Hepatocyte (in vitro differentiated cells): ENCODE measurements at regions not wholly inside any gene's neighbourhood (a gene's known extent, or its start where the extent isn't known, plus 50 kb on each side); places are given as distances from the start of the nearest gene placed in this dataset.

Experiments used
- DNase-seq: peaks from one replicate; pipeline ENCODE4 v3.0.0-alpha.2; 2016; ENCODE audit warnings: low spot score
- H2AFZ ChIP-seq: fragments of 200-600 bp; sonication (generic); 2 replicates; pipeline ENCODE4 v1.6.0; 2016; ENCODE audit warnings: antibody characterized with exemption, mild to moderate bottlenecking
- H3K27ac ChIP-seq: fragments of 200-600 bp; sonication (generic); 2 replicates; pipeline ENCODE4 v1.5.1; 2016; ENCODE audit warnings: mild to moderate bottlenecking
- H3K27me3 ChIP-seq: fragments of 200-600 bp; sonication (generic); 2 replicates; pipeline ENCODE4 v1.6.1; 2016
- H3K36me3 ChIP-seq: fragments of 200-600 bp; sonication (generic); replicated peaks from 2 replicates; pipeline ENCODE4 v1.5.1; 2016; ENCODE audit warnings: low read depth; ENCODE audit not compliant: insufficient read depth
- H3K4me1 ChIP-seq: fragments of 200-600 bp; sonication (generic); 2 replicates; pipeline ENCODE4 v1.5.1; 2016; ENCODE audit warnings: mild to moderate bottlenecking, moderate library complexity; ENCODE audit not compliant: insufficient read depth
- H3K4me2 ChIP-seq: fragments of 200-600 bp; sonication (generic); 2 replicates; pipeline ENCODE4 v1.6.0; 2016
- H3K4me3 ChIP-seq: fragments of 200-600 bp; sonication (generic); 2 replicates; pipeline ENCODE4 v1.5.1; 2016; ENCODE audit warnings: mild to moderate bottlenecking
- H3K79me2 ChIP-seq: fragments of 200-600 bp; sonication (generic); 2 replicates; pipeline ENCODE4 v1.6.0; 2017; ENCODE audit warnings: mild to moderate bottlenecking
- H3K9me2 ChIP-seq: fragments of 200-600 bp; sonication (generic); replicated peaks from 2 replicates; pipeline ENCODE4 v1.6.0; 2017; ENCODE audit warnings: mild to moderate bottlenecking; ENCODE audit not compliant: insufficient read depth
- H3K9me3 ChIP-seq: fragments of 200-600 bp; sonication (generic); 2 replicates; pipeline ENCODE4 v1.5.1; 2016; ENCODE audit warnings: low read depth, mild to moderate bottlenecking
- H4K20me1 ChIP-seq: fragments of 200-600 bp; sonication (generic); 2 replicates; pipeline ENCODE4 v1.6.0; 2016; ENCODE audit warnings: mild to moderate bottlenecking; ENCODE audit not compliant: insufficient read depth, poor library complexity, severe bottlenecking
- EZH2 ChIP-seq: fragments of 200-600 bp; sonication (generic); IDR thresholded peaks from 2 replicates; pipeline ENCODE4 v1.6.1; 2016; ENCODE audit warnings: antibody characterized with exemption, mild to moderate bottlenecking, borderline replicate concordance
- EZH2phosphoT487 ChIP-seq: fragments of 200-600 bp; sonication (generic); IDR thresholded peaks from one replicate; pipeline ENCODE4 v1.6.1; 2018; ENCODE audit warnings: antibody characterized with exemption, mild to moderate bottlenecking, low read depth, moderate library complexity; ENCODE audit not compliant: unreplicated experiment, severe bottlenecking
- WGBS: methylation state at CpG from one replicate; pipeline ENCODE4 v1.1.6; 2016; ENCODE audit warnings: low lambda C conversion rate; ENCODE audit errors: missing lambda C conversion rate; 5-methylcytosine and 5-hydroxymethylcytosine counted together
- TF ChIP-seq, protein P1 (sequence below): fragments of 200-600 bp; sonication (generic); IDR thresholded peaks from 2 replicates; pipeline ENCODE4 v1.5.1; 2016; ENCODE audit warnings: antibody characterized with exemption, mild to moderate bottlenecking; ENCODE audit not compliant: poor library complexity

DNA sequence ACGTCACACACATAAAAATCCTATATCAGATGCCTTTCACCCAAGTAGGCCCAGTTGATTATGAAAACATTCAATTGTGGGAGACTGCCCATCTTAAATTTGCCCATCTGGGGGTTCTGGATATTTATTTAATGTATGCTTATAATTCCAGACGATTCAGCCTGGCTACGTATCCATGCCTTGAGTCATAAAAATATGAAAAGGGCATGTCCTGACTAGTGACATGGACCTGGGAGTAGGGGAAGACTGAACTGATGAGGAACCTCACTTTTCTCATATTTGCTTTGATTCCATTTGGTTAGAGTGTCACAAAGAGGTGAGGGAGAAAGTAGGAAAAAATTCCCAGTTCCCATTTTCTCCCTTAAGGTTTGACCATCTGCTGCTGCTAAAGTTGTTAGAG lies 122.5 kb upstream of the GNAO1 start:
- no peaks in the 10 kb centered on the region for H4K20me1 ChIP-seq
- no peaks in the 10 kb centered on the region for H3K4me1 ChIP-seq
- H3K9me2 ChIP-seq, result no peaks in the 10 kb centered on the region
- H3K79me2 ChIP-seq, result no peaks in the 10 kb centered on the region
- H3K27ac ChIP-seq, result no peak overlapping the region
- H2AFZ ChIP-seq, result no peak overlapping the region
- no peaks in the 10 kb centered on the region for H3K9me3 ChIP-seq
- 92% methylated on average over 3 of the region's 3 CpGs for WGBS
- TF ChIP-seq EZH2phosphoT487 (no peak), EZH2 (no peak)
- TF ChIP-seq, protein P1, sequence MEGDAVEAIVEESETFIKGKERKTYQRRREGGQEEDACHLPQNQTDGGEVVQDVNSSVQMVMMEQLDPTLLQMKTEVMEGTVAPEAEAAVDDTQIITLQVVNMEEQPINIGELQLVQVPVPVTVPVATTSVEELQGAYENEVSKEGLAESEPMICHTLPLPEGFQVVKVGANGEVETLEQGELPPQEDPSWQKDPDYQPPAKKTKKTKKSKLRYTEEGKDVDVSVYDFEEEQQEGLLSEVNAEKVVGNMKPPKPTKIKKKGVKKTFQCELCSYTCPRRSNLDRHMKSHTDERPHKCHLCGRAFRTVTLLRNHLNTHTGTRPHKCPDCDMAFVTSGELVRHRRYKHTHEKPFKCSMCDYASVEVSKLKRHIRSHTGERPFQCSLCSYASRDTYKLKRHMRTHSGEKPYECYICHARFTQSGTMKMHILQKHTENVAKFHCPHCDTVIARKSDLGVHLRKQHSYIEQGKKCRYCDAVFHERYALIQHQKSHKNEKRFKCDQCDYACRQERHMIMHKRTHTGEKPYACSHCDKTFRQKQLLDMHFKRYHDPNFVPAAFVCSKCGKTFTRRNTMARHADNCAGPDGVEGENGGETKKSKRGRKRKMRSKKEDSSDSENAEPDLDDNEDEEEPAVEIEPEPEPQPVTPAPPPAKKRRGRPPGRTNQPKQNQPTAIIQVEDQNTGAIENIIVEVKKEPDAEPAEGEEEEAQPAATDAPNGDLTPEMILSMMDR, result no peak
- H3K36me3 ChIP-seq, result no peaks in the 10 kb centered on the region
- DNase-seq, result no peak
- H3K4me2 ChIP-seq, result no peak overlapping the region
- no peaks in the 10 kb centered on the region for H3K27me3 ChIP-seq
- H3K4me3 ChIP-seq, result no peak overlapping the region

DNA sequence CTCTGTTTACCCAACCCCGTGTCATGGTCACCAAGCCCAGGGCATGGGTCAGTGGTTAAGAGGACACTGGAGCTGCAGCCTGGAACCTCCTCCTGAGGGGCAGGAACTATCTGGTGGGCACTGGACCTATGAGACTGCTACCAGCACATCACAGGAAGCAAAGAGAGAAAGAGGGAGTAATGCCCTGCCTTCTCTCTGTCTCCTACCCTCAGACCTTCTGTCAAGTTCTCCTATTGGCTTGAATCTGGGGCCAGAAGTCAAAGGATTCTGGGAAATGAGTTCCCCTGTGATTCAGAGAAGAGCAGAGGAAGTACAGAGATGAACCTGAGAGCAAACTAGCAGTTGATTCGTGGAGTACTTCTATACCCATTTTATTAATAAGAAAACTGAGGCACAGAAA lies 123.0 kb upstream of the GNAO1 start:
- DNase-seq, result no peak
- Histone ChIP-seq H3K4me3 (no peak overlapping the region), H3K27ac (no peak overlapping the region), H3K27me3 (no peaks in the 10 kb centered on the region), H3K9me2 (no peaks in the 10 kb centered on the region), H3K4me2 (no peak overlapping the region), H3K36me3 (no peaks in the 10 kb centered on the region), H3K9me3 (no peaks in the 10 kb centered on the region), H3K79me2 (no peaks in the 10 kb centered on the region), H2AFZ (no peak overlapping the region), H4K20me1 (no peaks in the 10 kb centered on the region), H3K4me1 (no peaks in the 10 kb centered on the region)
- no peak for TF ChIP-seq EZH2phosphoT487
- TF ChIP-seq, protein P1, result no peak
- TF ChIP-seq EZH2, result no peak
- 80% methylated on average over 2 of the region's 2 CpGs for WGBS

DNA sequence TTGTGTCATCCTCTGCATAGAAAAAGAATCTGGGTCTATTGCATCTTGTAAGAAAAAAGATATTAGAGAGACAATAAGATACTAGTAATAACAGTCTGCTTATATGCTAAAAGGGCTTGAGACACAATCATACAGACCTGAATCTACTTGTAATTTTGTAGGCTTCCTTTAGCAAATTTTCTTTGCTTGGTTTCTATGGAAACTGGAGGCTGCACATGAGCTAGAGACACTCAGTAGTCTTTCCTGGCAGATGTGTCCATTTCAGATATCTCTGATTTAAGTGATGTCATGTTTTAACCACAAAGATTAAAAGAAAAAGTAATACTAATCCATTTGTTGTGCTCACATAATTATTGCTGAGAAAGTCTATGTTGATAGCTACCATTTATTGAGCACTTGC lies 123.9 kb upstream of the GNAO1 start:
- Histone ChIP-seq H3K4me3 (no peak overlapping the region), H3K27ac (no peak overlapping the region), H3K79me2 (no peaks in the 10 kb centered on the region), H3K36me3 (no peaks in the 10 kb centered on the region), H3K4me1 (no peaks in the 10 kb centered on the region), H3K27me3 (no peaks in the 10 kb centered on the region), H3K9me2 (no peaks in the 10 kb centered on the region), H3K9me3 (no peaks in the 10 kb centered on the region), H2AFZ (no peak overlapping the region), H4K20me1 (no peaks in the 10 kb centered on the region), H3K4me2 (no peak overlapping the region)
- no peak for DNase-seq
- TF ChIP-seq, protein P1, result no peak
- TF ChIP-seq EZH2 (no peak), EZH2phosphoT487 (no peak)

DNA sequence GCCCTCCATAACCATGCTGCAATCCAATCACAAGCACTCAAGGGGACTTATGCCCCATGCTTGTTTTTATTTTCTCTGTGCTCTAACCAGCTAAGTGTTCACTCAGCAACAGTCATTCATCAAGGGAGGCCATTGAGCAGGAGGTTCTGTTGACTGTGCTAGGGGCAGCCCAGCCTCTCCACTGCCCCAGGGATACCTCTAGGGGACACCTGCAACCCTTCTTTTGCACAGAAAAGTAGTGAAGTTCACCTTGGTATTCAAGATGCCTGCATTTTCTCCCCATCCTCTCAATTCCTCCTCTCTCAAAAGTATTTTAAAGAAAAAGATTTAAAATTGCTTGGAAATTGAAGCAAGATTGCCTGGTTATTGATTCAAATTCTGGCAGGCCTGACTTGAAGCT lies 124.7 kb upstream of the GNAO1 start:
- Histone ChIP-seq H3K79me2 (no peaks in the 10 kb centered on the region), H3K9me2 (no peaks in the 10 kb centered on the region), H4K20me1 (no peaks in the 10 kb centered on the region), H3K36me3 (no peaks in the 10 kb centered on the region), H2AFZ (no peak overlapping the region), H3K9me3 (no peaks in the 10 kb centered on the region), H3K4me2 (no peak overlapping the region), H3K27me3 (no peaks in the 10 kb centered on the region), H3K4me3 (no peak overlapping the region), H3K4me1 (no peaks in the 10 kb centered on the region), H3K27ac (no peak overlapping the region)
- TF ChIP-seq EZH2phosphoT487 (no peak), EZH2 (no peak)
- TF ChIP-seq, protein P1, result no peak
- DNase-seq, result no peak
